K562 (cell line): ENCODE measurements at regions not wholly inside any gene's neighbourhood (a gene's known extent, or its start where the extent isn't known, plus 50 kb on each side); places are given as distances from the start of the nearest gene placed in this dataset.

Experiments used
- BCOR ChIP-seq: fragments of 450-650 bp; IDR thresholded peaks from 2 replicates; pipeline ENCODE4 v1.6.1; 2016
- BMI1 ChIP-seq: fragments of 150-350 bp; IDR thresholded peaks from 2 replicates; pipeline ENCODE4 v1.6.1; 2014; ENCODE audit warnings: low read length
- CGGBP1 ChIP-seq: fragments of 250-450 bp; sonication (Bioruptor Pico); IDR thresholded peaks from 2 replicates; pipeline ENCODE4 v1.9.0; 2021; ENCODE audit warnings: mild to moderate bottlenecking
- EGR1 ChIP-seq: fragments of 450-650 bp; conservative IDR thresholded peaks from 2 replicates; pipeline ENCODE4 v1.6.1; 2017; ENCODE audit warnings: mild to moderate bottlenecking
- EP300 ChIP-seq: IDR thresholded peaks from 2 replicates; pipeline ENCODE4 v1.6.1; 2012; ENCODE audit warnings: low read length, improper control_type of control experiment
- IRF2 ChIP-seq: sonication (generic); formaldehyde crosslinking; IDR thresholded peaks from 2 replicates; pipeline ENCODE4 v1.8.1; 2022; ENCODE audit warnings: mild to moderate bottlenecking, missing genetic modification reagents
- MED1 ChIP-seq: sonication (generic); formaldehyde crosslinking; IDR thresholded peaks from 2 replicates; pipeline ENCODE4 v1.8.1; 2023; ENCODE audit warnings: missing genetic modification reagents, borderline replicate concordance
- NBN ChIP-seq: fragments of 450-650 bp; IDR thresholded peaks from 2 replicates; pipeline ENCODE4 v1.6.1; 2016; ENCODE audit warnings: low read depth, mild to moderate bottlenecking
- PRPF4 ChIP-seq: fragments of 200-400 bp; formaldehyde crosslinking; IDR thresholded peaks from one replicate; pipeline ENCODE4 v1.6.1; 2017; ENCODE audit warnings: low read length, low read depth, mild to moderate bottlenecking; ENCODE audit not compliant: insufficient read depth, poor library complexity, severe bottlenecking
- SMAD1 ChIP-seq: fragments of 150-350 bp; IDR thresholded peaks from 2 replicates; pipeline ENCODE4 v1.6.1; 2014; ENCODE audit warnings: low read length, low read depth; ENCODE audit not compliant: partially characterized antibody
- SP1 ChIP-seq: sonication (generic); formaldehyde crosslinking; IDR thresholded peaks from 2 replicates; pipeline ENCODE4 v1.8.1; 2022; ENCODE audit warnings: mild to moderate bottlenecking, missing genetic modification reagents
- ZKSCAN8 ChIP-seq: fragments of 200-800 bp; sonication (Bioruptor generic); IDR thresholded peaks from 2 replicates; pipeline ENCODE4 v1.6.1; 2016; ENCODE audit warnings: missing genetic modification characterization, missing compliant biosample characterization
- TF ChIP-seq, protein P1 (sequence below): fragments of 450-650 bp; IDR thresholded peaks from 2 replicates; pipeline ENCODE4 v1.6.1; 2017; ENCODE audit warnings: antibody characterized with exemption, mild to moderate bottlenecking
- TF ChIP-seq, protein P2 (sequence below), 2 experiments: fragments of 150-350 bp in 1 of 2; IDR thresholded peaks; 2 replicates each; pipeline ENCODE4 v1.6.1; 2012 to 2016; ENCODE audit warnings: low read depth in 2 of 2, low read length in 2 of 2, mild to moderate bottlenecking in 1 of 2, moderate library complexity in 1 of 2
- TF ChIP-seq, protein P3 (sequence below): fragments of 250-450 bp; sonication (Bioruptor Pico); IDR thresholded peaks from 2 replicates; pipeline ENCODE4 v1.4.0; 2020; ENCODE audit warnings: mild to moderate bottlenecking, moderate library complexity, borderline replicate concordance
- TF ChIP-seq, protein P4 (sequence below), 2 experiments: fragments of 250-450 bp in 1 of 2; fragments of 450-650 bp in 1 of 2; sonication (Bioruptor Pico) in 1 of 2; IDR thresholded peaks; 2 replicates each; pipeline versions ENCODE4 v1.6.1 to v1.8.0; 2016 to 2021; ENCODE audit warnings: mild to moderate bottlenecking in 2 of 2, moderate library complexity in 2 of 2, missing compliant biosample characterization in 1 of 2, missing genetic modification characterization in 1 of 2

GRCh38 chr1:22363403-22364325 is 88.0 kb upstream of the ZBTB40 start (continued):
- TF ChIP-seq PRPF4 (no peak), EGR1 (no peak), BMI1 (no peak), EP300 (no peak), MED1 (CRISPR knock-in tag) (no peak), NBN (no peak), ZKSCAN8 (CRISPR knock-in tag) (no peak), SMAD1 (no peak), SP1 (CRISPR knock-in tag) (no peak), IRF2 (CRISPR knock-in tag) (no peak), CGGBP1 (CRISPR knock-in tag) (no peak), BCOR (peak; percentile 76)
- TF ChIP-seq, protein P1, sequence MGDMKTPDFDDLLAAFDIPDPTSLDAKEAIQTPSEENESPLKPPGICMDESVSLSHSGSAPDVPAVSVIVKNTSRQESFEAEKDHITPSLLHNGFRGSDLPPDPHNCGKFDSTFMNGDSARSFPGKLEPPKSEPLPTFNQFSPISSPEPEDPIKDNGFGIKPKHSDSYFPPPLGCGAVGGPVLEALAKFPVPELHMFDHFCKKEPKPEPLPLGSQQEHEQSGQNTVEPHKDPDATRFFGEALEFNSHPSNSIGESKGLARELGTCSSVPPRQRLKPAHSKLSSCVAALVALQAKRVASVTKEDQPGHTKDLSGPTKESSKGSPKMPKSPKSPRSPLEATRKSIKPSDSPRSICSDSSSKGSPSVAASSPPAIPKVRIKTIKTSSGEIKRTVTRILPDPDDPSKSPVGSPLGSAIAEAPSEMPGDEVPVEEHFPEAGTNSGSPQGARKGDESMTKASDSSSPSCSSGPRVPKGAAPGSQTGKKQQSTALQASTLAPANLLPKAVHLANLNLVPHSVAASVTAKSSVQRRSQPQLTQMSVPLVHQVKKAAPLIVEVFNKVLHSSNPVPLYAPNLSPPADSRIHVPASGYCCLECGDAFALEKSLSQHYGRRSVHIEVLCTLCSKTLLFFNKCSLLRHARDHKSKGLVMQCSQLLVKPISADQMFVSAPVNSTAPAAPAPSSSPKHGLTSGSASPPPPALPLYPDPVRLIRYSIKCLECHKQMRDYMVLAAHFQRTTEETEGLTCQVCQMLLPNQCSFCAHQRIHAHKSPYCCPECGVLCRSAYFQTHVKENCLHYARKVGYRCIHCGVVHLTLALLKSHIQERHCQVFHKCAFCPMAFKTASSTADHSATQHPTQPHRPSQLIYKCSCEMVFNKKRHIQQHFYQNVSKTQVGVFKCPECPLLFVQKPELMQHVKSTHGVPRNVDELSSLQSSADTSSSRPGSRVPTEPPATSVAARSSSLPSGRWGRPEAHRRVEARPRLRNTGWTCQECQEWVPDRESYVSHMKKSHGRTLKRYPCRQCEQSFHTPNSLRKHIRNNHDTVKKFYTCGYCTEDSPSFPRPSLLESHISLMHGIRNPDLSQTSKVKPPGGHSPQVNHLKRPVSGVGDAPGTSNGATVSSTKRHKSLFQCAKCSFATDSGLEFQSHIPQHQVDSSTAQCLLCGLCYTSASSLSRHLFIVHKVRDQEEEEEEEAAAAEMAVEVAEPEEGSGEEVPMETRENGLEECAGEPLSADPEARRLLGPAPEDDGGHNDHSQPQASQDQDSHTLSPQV, result 0 out of 2 replicates have a peak, but pooled peaks have one; percentile 27
- TF ChIP-seq, protein P2, sequence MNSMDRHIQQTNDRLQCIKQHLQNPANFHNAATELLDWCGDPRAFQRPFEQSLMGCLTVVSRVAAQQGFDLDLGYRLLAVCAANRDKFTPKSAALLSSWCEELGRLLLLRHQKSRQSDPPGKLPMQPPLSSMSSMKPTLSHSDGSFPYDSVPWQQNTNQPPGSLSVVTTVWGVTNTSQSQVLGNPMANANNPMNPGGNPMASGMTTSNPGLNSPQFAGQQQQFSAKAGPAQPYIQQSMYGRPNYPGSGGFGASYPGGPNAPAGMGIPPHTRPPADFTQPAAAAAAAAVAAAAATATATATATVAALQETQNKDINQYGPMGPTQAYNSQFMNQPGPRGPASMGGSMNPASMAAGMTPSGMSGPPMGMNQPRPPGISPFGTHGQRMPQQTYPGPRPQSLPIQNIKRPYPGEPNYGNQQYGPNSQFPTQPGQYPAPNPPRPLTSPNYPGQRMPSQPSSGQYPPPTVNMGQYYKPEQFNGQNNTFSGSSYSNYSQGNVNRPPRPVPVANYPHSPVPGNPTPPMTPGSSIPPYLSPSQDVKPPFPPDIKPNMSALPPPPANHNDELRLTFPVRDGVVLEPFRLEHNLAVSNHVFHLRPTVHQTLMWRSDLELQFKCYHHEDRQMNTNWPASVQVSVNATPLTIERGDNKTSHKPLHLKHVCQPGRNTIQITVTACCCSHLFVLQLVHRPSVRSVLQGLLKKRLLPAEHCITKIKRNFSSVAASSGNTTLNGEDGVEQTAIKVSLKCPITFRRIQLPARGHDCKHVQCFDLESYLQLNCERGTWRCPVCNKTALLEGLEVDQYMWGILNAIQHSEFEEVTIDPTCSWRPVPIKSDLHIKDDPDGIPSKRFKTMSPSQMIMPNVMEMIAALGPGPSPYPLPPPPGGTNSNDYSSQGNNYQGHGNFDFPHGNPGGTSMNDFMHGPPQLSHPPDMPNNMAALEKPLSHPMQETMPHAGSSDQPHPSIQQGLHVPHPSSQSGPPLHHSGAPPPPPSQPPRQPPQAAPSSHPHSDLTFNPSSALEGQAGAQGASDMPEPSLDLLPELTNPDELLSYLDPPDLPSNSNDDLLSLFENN (IDR thresholded peaks at IDR 0.05; ENCODE audit: low read depth in 2 of 2, low read length in 2 of 2), result no peak
- TF ChIP-seq, protein P3, sequence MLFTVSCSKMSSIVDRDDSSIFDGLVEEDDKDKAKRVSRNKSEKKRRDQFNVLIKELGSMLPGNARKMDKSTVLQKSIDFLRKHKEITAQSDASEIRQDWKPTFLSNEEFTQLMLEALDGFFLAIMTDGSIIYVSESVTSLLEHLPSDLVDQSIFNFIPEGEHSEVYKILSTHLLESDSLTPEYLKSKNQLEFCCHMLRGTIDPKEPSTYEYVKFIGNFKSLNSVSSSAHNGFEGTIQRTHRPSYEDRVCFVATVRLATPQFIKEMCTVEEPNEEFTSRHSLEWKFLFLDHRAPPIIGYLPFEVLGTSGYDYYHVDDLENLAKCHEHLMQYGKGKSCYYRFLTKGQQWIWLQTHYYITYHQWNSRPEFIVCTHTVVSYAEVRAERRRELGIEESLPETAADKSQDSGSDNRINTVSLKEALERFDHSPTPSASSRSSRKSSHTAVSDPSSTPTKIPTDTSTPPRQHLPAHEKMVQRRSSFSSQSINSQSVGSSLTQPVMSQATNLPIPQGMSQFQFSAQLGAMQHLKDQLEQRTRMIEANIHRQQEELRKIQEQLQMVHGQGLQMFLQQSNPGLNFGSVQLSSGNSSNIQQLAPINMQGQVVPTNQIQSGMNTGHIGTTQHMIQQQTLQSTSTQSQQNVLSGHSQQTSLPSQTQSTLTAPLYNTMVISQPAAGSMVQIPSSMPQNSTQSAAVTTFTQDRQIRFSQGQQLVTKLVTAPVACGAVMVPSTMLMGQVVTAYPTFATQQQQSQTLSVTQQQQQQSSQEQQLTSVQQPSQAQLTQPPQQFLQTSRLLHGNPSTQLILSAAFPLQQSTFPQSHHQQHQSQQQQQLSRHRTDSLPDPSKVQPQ (CRISPR knock-in tag), result no peak
- TF ChIP-seq, protein P4, sequence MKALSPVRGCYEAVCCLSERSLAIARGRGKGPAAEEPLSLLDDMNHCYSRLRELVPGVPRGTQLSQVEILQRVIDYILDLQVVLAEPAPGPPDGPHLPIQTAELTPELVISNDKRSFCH (CRISPR knock-in tag; IDR thresholded peaks at IDR 0.05), result no peak
- TF ChIP-seq, protein P4 (tag; IDR thresholded peaks at IDR 0.05), result no peak
